ENCODE measurements at regions not wholly inside any gene's neighbourhood (a gene's known extent, or its start where the extent isn't known, plus 50 kb on each side); places are given as distances from the start of the nearest gene placed in this dataset.

GRCh38 chr2:173511357-173511756 is 156.7 kb downstream of the CDCA7 start:
- Histone ChIP-seq H2BK120ac (replicated peaks; ENCODE audit: low read depth, low read length) (no peak overlapping the region), H4K20me1 (replicated peaks in 1 of 2; ENCODE audit: control insufficient read depth in 1 of 2, insufficient read depth in 2 of 2, low read length in 2 of 2) (no peaks in the 10 kb centered on the region), H4K5ac (ENCODE audit: insufficient read length, low read depth, low read length) (no peak overlapping the region), H4K8ac (ENCODE audit: extremely low read depth, insufficient read depth, low read length) (no peak overlapping the region), H3K4me3 (ENCODE audit: extremely low read depth in 1 of 4, insufficient read depth in 2 of 4, low read depth in 3 of 4, low read length in 4 of 4) (no peak overlapping the region), H4K91ac (replicated peaks; ENCODE audit: insufficient read length, low read length) (no peak overlapping the region), H3K27ac (ENCODE audit: low read depth, low read length) (no peak overlapping the region), H3K23me2 (ENCODE audit: low read depth, low read length) (no peaks in the 10 kb centered on the region), H3K56ac (replicated peaks; ENCODE audit: insufficient read length, low read depth, low read length) (no peak overlapping the region), H2BK20ac (ENCODE audit: low read length) (no peak overlapping the region), H3K27me3 (replicated peaks in 1 of 4; ENCODE audit: control insufficient read depth in 3 of 4, extremely low read depth in 1 of 4, insufficient read depth in 3 of 4, low read length in 3 of 4) (no peaks in the 10 kb centered on the region), H3K79me2 (ENCODE audit: control insufficient read depth in 1 of 2, insufficient read depth in 2 of 2, low read length in 2 of 2) (no peaks in the 10 kb centered on the region), H3K9me3 (ENCODE audit: insufficient read depth in 2 of 2, low read depth in 1 of 2, low read length in 1 of 2) (0 out of 4 replicates have a peak, but pooled peaks cover 0 to 3% of the 10 kb centered on the region in 2 experiments), H2BK12ac (ENCODE audit: low read depth, low read length) (no peak overlapping the region), H3K9ac (replicated peaks in 1 of 4; ENCODE audit: extremely low read depth in 1 of 4, low read depth in 3 of 4, low read length in 3 of 4) (no peak overlapping the region), H3K4me1 (replicated peaks in 1 of 4; ENCODE audit: control insufficient read depth in 3 of 4, insufficient read depth in 4 of 4, low read length in 3 of 4) (no peaks in the 10 kb centered on the region), H2AK5ac (ENCODE audit: low read depth, low read length) (no peak overlapping the region), H3K4me2 (ENCODE audit: insufficient read depth in 1 of 2, low read depth in 2 of 2, low read length in 2 of 2) (no peak overlapping the region), H2BK5ac (ENCODE audit: low read depth, low read length) (no peak overlapping the region), H3K36me3 (ENCODE audit: control insufficient read depth in 2 of 4, insufficient read depth in 4 of 4, low read length in 3 of 4) (no peaks in the 10 kb centered on the region), H2BK15ac (ENCODE audit: low read length) (no peak overlapping the region), H3K18ac (ENCODE audit: extremely low read depth, low read length) (no peak overlapping the region), H2AFZ (ENCODE audit: low read length) (no peak overlapping the region), H3K79me1 (ENCODE audit: low read depth, low read length) (no peaks in the 10 kb centered on the region), H3K4ac (replicated peaks; ENCODE audit: insufficient read length, low read depth, low read length) (no peak overlapping the region), H3K23ac (ENCODE audit: insufficient read length) (no peak overlapping the region), H3K14ac (ENCODE audit: insufficient read length) (no peak overlapping the region)
- DNase-seq (ENCODE audit: low read depth in 1 of 2, low spot score in 2 of 2), result no peak
- TF ChIP-seq EZH2 (IDR thresholded peaks at IDR 0.05; ENCODE audit: low read depth, low read length, severe bottlenecking), result no peak
- no peak for TF ChIP-seq TEAD4 (IDR thresholded peaks at IDR 0.05; ENCODE audit: low read depth, low read length)
- ChIA-PET POLR2A (ENCODE audit: partially characterized antibody) (no interaction called here), CTCF (ENCODE audit: partially characterized antibody) (no interaction called here)
- FAIRE-seq, result no peak
- 92% methylated on average over 3 of the region's 3 CpGs; no CpG with 5 or more reads in 1 of the 2 experiments for WGBS, 2 experiments (ENCODE audit: extremely low coverage in 1 of 2, insufficient coverage in 1 of 2, insufficient read length in 1 of 2, insufficient replicate concordance in 2 of 2, low coverage in 1 of 2, low lambda C conversion rate in 2 of 2, missing lambda C conversion rate in 1 of 2)
